Stomach (tissue), 4 donors: ENCODE measurements at regions not wholly inside any gene's neighbourhood (a gene's known extent, or its start where the extent isn't known, plus 50 kb on each side); places are given as distances from the start of the nearest gene placed in this dataset.

Experiments
- EP300 ChIP-seq: sonication (generic); formaldehyde crosslinking; IDR thresholded peaks from one replicate; pipeline ENCODE4 v1.6.1; 2017; ENCODE audit warnings: antibody characterized with exemption
- POLR2A ChIP-seq, 4 donors: fragments of 450-650 bp; IDR thresholded peaks; one replicate each; pipeline ENCODE4 v1.6.1; 2016; ENCODE audit warnings: antibody characterized with exemption in 4 of 4, control low read depth in 2 of 4, mild to moderate bottlenecking in 1 of 4, moderate library complexity in 1 of 4
- POLR2AphosphoS5 ChIP-seq, 3 donors: sonication (generic); formaldehyde crosslinking; IDR thresholded peaks; one replicate each; pipeline ENCODE4 v1.6.1; 2016; ENCODE audit warnings: antibody characterized with exemption in 3 of 3
- TF ChIP-seq, protein P1 (sequence below), 7 experiments: fragments of 450-650 bp in 4 of 7; fragments of 200-600 bp in 3 of 7; sonication (generic) in 3 of 7; IDR thresholded peaks; one replicate each; pipeline ENCODE4 v1.5.1; 2016 to 2019; ENCODE audit warnings: antibody characterized with exemption in 7 of 7, control low read depth in 2 of 7, mild to moderate bottlenecking in 1 of 7

DNA sequence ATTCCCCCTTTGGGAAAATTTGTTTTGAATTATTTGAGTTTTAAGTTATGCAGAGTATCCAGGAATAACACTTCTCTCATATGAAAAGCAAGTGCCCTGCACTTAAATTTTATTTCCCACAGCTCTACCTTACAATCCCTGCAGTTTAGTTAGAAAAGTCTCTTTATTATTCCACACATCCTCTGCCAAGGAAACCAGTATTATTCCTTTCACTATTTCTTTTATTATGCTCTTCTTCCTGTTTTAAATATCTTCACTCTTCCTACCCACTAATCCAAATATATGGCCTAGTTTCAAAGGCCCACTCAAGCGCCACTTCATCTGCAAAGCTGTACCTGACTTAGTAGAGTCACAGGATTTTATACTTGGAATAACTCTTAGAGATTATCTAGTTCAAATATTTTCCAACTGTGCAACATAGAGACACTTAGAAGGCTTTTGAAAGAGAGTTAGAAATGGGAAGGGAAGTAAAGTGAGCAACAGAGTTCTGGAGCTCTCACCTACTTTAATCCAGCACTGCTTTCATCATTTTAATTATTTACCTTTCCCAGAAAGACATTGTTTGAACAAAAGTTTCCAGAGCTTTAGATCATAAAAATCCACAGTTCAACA is 97.2 kb upstream of the LYPLAL1 start:
- TF ChIP-seq POLR2AphosphoS5 (IDR thresholded peaks at IDR 0.05), result no peak
- TF ChIP-seq, protein P1, sequence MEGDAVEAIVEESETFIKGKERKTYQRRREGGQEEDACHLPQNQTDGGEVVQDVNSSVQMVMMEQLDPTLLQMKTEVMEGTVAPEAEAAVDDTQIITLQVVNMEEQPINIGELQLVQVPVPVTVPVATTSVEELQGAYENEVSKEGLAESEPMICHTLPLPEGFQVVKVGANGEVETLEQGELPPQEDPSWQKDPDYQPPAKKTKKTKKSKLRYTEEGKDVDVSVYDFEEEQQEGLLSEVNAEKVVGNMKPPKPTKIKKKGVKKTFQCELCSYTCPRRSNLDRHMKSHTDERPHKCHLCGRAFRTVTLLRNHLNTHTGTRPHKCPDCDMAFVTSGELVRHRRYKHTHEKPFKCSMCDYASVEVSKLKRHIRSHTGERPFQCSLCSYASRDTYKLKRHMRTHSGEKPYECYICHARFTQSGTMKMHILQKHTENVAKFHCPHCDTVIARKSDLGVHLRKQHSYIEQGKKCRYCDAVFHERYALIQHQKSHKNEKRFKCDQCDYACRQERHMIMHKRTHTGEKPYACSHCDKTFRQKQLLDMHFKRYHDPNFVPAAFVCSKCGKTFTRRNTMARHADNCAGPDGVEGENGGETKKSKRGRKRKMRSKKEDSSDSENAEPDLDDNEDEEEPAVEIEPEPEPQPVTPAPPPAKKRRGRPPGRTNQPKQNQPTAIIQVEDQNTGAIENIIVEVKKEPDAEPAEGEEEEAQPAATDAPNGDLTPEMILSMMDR (IDR thresholded peaks at IDR 0.05), result no peak
- no peak for TF ChIP-seq POLR2A (IDR thresholded peaks at IDR 0.05)
- TF ChIP-seq EP300, result no peak
